GM12864 (cell line): ENCODE measurements at regions not wholly inside any gene's neighbourhood (a gene's known extent, or its start where the extent isn't known, plus 50 kb on each side); places are given as distances from the start of the nearest gene placed in this dataset.

ENCODE experiments used
- DNase-seq: peaks from one replicate; pipeline ENCODE4 v3.0.0-alpha.2; 2011; ENCODE audit warnings: low read depth
- H3K4me3 ChIP-seq: 2 replicates; pipeline ENCODE4 v1.5.1; 2011; ENCODE audit warnings: mild to moderate bottlenecking, low read depth, low read length, control low read depth
- TF ChIP-seq, protein P1 (sequence below): IDR thresholded peaks from 2 replicates; pipeline ENCODE4 v1.5.1; 2011; ENCODE audit warnings: low read depth, mild to moderate bottlenecking, moderate library complexity, low read length, control low read depth, inconsistent platforms; ENCODE audit errors: missing control alignments

- TF ChIP-seq, protein P1, sequence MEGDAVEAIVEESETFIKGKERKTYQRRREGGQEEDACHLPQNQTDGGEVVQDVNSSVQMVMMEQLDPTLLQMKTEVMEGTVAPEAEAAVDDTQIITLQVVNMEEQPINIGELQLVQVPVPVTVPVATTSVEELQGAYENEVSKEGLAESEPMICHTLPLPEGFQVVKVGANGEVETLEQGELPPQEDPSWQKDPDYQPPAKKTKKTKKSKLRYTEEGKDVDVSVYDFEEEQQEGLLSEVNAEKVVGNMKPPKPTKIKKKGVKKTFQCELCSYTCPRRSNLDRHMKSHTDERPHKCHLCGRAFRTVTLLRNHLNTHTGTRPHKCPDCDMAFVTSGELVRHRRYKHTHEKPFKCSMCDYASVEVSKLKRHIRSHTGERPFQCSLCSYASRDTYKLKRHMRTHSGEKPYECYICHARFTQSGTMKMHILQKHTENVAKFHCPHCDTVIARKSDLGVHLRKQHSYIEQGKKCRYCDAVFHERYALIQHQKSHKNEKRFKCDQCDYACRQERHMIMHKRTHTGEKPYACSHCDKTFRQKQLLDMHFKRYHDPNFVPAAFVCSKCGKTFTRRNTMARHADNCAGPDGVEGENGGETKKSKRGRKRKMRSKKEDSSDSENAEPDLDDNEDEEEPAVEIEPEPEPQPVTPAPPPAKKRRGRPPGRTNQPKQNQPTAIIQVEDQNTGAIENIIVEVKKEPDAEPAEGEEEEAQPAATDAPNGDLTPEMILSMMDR = no peak
- no peak for DNase-seq
- H3K4me3 ChIP-seq = no peak overlapping the region
These were observed 264.9 kb downstream of the EBLN2 start for GRCh38 chr3:73326396-73326795.

- H3K4me3 ChIP-seq = no peak overlapping the region
- DNase-seq = no peak
- TF ChIP-seq, protein P1 = no peak
These were observed 265.6 kb downstream of the EBLN2 start for GRCh38 chr3:73327052-73327451.
